Neural progenitor cell (in vitro differentiated cells): ENCODE measurements at regions not wholly inside any gene's neighbourhood (a gene's known extent, or its start where the extent isn't known, plus 50 kb on each side); places are given as distances from the start of the nearest gene placed in this dataset.

Experiments used
- DNase-seq: peaks from one replicate; pipeline ENCODE4 v3.0.0-alpha.2; 2016; ENCODE audit warnings: low spot score
- H2AFZ ChIP-seq: fragments of 200-600 bp; sonication (generic); replicated peaks from 2 replicates; pipeline ENCODE4 v1.6.1; 2016; ENCODE audit warnings: antibody characterized with exemption
- H3F3A ChIP-seq: fragments of 200-600 bp; sonication (generic); 2 replicates; pipeline ENCODE4 v1.6.1; 2016; ENCODE audit warnings: antibody characterized with exemption, low read depth
- H3K27ac ChIP-seq: fragments of 200-600 bp; sonication (generic); 2 replicates; pipeline ENCODE4 v1.5.1; 2016; ENCODE audit warnings: mild to moderate bottlenecking
- H3K27me3 ChIP-seq: fragments of 200-600 bp; sonication (generic); 2 replicates; pipeline ENCODE4 v1.6.1; 2016; ENCODE audit warnings: mild to moderate bottlenecking, moderate library complexity
- H3K36me3 ChIP-seq: fragments of 200-600 bp; sonication (generic); 2 replicates; pipeline ENCODE4 v1.5.1; 2016
- H3K4me1 ChIP-seq: fragments of 200-600 bp; sonication (generic); 2 replicates; pipeline ENCODE4 v1.6.1; 2016; ENCODE audit warnings: mixed run types
- H3K4me2 ChIP-seq: fragments of 200-600 bp; sonication (generic); 2 replicates; pipeline ENCODE4 v1.6.1; 2016
- H3K4me3 ChIP-seq: fragments of 200-600 bp; sonication (generic); 2 replicates; pipeline ENCODE4 v1.5.1; 2016
- H3K79me2 ChIP-seq: fragments of 200-600 bp; sonication (generic); 2 replicates; pipeline ENCODE4 v1.6.1; 2016; ENCODE audit warnings: low read depth
- H3K9ac ChIP-seq: fragments of 200-600 bp; sonication (generic); 2 replicates; pipeline ENCODE4 v1.6.1; 2016
- H3K9me3 ChIP-seq: fragments of 200-600 bp; sonication (generic); 2 replicates; pipeline ENCODE4 v1.5.1; 2016; ENCODE audit warnings: low read depth
- H4K20me1 ChIP-seq: fragments of 200-600 bp; sonication (generic); 2 replicates; pipeline ENCODE4 v1.6.1; 2016; ENCODE audit warnings: low read depth
- H3K27ac Mint-ChIP-seq: 3 replicates; pipeline ENCODE4 v1.8.0; 2021; ENCODE audit warnings: mixed read lengths
- H3K27me3 Mint-ChIP-seq: 2 replicates; pipeline ENCODE4 v1.8.0; 2022; ENCODE audit warnings: low read depth, mild to moderate bottlenecking, inconsistent platforms, moderate library complexity, mixed read lengths; ENCODE audit not compliant: insufficient read depth
- H3K36me3 Mint-ChIP-seq: 3 replicates; pipeline ENCODE4 v1.8.0; 2021; ENCODE audit warnings: mixed read lengths
- H3K4me1 Mint-ChIP-seq: 3 replicates; pipeline ENCODE4 v1.8.0; 2021; ENCODE audit warnings: mixed read lengths
- H3K4me3 Mint-ChIP-seq: 3 replicates; pipeline ENCODE4 v1.8.0; 2021; ENCODE audit warnings: mild to moderate bottlenecking, moderate library complexity, mixed read lengths
- H3K9me3 Mint-ChIP-seq: 3 replicates; pipeline ENCODE4 v1.8.0; 2020; ENCODE audit warnings: mixed read lengths
- CTCF ChIP-seq: fragments of 200-600 bp; sonication (generic); IDR thresholded peaks from 2 replicates; pipeline ENCODE4 v1.5.1; 2017; ENCODE audit warnings: antibody characterized with exemption, mild to moderate bottlenecking
- EZH2 ChIP-seq: fragments of 200-600 bp; sonication (generic); IDR thresholded peaks from 2 replicates; pipeline ENCODE4 v1.6.1; 2017; ENCODE audit warnings: antibody characterized with exemption, mild to moderate bottlenecking, moderate library complexity
- EZH2phosphoT487 ChIP-seq: fragments of 200-600 bp; sonication (generic); IDR thresholded peaks from 2 replicates; pipeline ENCODE4 v1.6.1; 2017; ENCODE audit warnings: antibody characterized with exemption

GRCh38 chr2:180564051-180564450, 416.4 kb upstream of the UBE2E3 start:
- Histone ChIP-seq H3K36me3 (no peaks in the 10 kb centered on the region), H3K9ac (no peak overlapping the region), H3K4me3 (no peak overlapping the region), H3K79me2 (no peaks in the 10 kb centered on the region), H4K20me1 (no peaks in the 10 kb centered on the region), H3K4me2 (no peak overlapping the region), H3K9me3 (no peaks in the 10 kb centered on the region), H2AFZ (no peak overlapping the region), H3K4me1 (no peaks in the 10 kb centered on the region), H3K27me3 (no peaks in the 10 kb centered on the region), H3K27ac (no peak overlapping the region), H3F3A (no peaks in the 10 kb centered on the region)
- DNase-seq = no peak
- H3K36me3 Mint-ChIP-seq = no peaks in the 10 kb centered on the region
- H3K9me3 Mint-ChIP-seq = no peaks in the 10 kb centered on the region
- no peak overlapping the region for H3K27ac Mint-ChIP-seq
- H3K4me3 Mint-ChIP-seq = no peak overlapping the region
- no peaks in the 10 kb centered on the region for H3K4me1 Mint-ChIP-seq
- H3K27me3 Mint-ChIP-seq = no peaks in the 10 kb centered on the region
- TF ChIP-seq CTCF = no peak
- no peak for TF ChIP-seq EZH2
- TF ChIP-seq EZH2phosphoT487 = no peak

DNA sequence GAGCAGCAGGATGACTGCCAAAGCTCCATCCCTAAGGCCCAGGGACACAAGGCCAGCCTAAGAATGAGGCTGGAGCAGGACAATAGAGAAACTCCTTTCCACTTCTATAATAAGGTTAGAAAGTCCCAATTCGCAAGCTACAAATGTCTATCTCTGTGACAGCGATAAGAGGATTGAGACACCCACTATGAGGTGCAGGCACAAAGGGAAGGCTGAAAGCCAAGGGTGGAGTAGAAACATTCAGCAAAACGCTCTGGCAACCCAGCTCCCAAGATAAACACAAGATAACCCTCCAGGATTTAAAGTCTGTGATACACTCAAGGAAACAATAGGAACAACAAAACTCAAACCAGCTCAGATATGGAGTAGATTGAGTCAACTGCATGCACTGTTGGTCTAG, 418.0 kb upstream of the UBE2E3 start:
- Histone ChIP-seq H3K4me3 (no peak overlapping the region), H3K27ac (no peak overlapping the region), H3K9ac (no peak overlapping the region), H3F3A (no peaks in the 10 kb centered on the region), H3K9me3 (no peaks in the 10 kb centered on the region), H3K27me3 (no peaks in the 10 kb centered on the region), H3K36me3 (no peaks in the 10 kb centered on the region), H3K4me1 (no peaks in the 10 kb centered on the region), H3K79me2 (no peaks in the 10 kb centered on the region), H3K4me2 (no peak overlapping the region), H4K20me1 (no peaks in the 10 kb centered on the region), H2AFZ (no peak overlapping the region)
- H3K27me3 Mint-ChIP-seq = no peaks in the 10 kb centered on the region
- H3K4me3 Mint-ChIP-seq = no peak overlapping the region
- no peak for TF ChIP-seq EZH2phosphoT487
- no peak for TF ChIP-seq CTCF
- TF ChIP-seq EZH2 = no peak
- H3K27ac Mint-ChIP-seq = no peak overlapping the region
- no peak for DNase-seq
- no peaks in the 10 kb centered on the region for H3K9me3 Mint-ChIP-seq
- H3K4me1 Mint-ChIP-seq = no peaks in the 10 kb centered on the region
- no peaks in the 10 kb centered on the region for H3K36me3 Mint-ChIP-seq

- Histone ChIP-seq H3K4me2 (no peak overlapping the region), H3K9ac (no peak overlapping the region), H2AFZ (no peak overlapping the region), H3K27me3 (no peaks in the 10 kb centered on the region), H3K4me3 (no peak overlapping the region), H3K36me3 (no peaks in the 10 kb centered on the region), H4K20me1 (no peaks in the 10 kb centered on the region), H3K9me3 (no peaks in the 10 kb centered on the region), H3K79me2 (no peaks in the 10 kb centered on the region), H3F3A (no peaks in the 10 kb centered on the region), H3K4me1 (no peaks in the 10 kb centered on the region), H3K27ac (no peak overlapping the region)
- Mint-ChIP-seq H3K36me3 (no peaks in the 10 kb centered on the region), H3K9me3 (peaks cover 2% of the 10 kb centered on the region), H3K4me1 (no peaks in the 10 kb centered on the region), H3K27me3 (no peaks in the 10 kb centered on the region), H3K4me3 (no peak overlapping the region), H3K27ac (no peak overlapping the region)
- no peak for TF ChIP-seq EZH2phosphoT487
- no peak for TF ChIP-seq EZH2
- TF ChIP-seq CTCF = no peak
- DNase-seq = no peak
Observed at GRCh38 chr2:180559771-180560170, 420.6 kb upstream of the UBE2E3 start.

DNA sequence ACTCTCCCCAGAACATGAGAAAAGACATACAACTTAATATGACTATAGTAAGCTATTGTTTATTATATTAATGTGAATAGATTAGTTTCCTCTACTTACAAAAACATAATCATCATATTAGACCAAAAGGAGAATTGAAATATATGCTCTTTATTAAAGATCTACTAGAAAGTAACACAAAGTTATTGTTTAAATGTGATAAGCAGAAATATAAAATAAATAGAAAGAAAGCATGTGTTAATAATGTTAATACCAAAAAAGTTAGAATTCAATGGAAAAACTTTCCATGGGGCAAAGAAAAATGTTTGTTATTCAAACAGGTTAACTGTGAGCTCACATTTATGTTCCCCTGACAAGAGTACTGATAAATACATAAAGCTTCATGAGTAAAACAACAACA, 421.4 kb upstream of the UBE2E3 start:
- Histone ChIP-seq H2AFZ (no peak overlapping the region), H3K36me3 (no peaks in the 10 kb centered on the region), H3K9ac (no peak overlapping the region), H3K9me3 (no peaks in the 10 kb centered on the region), H3K79me2 (no peaks in the 10 kb centered on the region), H3K27me3 (no peaks in the 10 kb centered on the region), H3K4me2 (no peak overlapping the region), H3K4me3 (no peak overlapping the region), H4K20me1 (no peaks in the 10 kb centered on the region), H3K4me1 (no peaks in the 10 kb centered on the region), H3F3A (no peaks in the 10 kb centered on the region), H3K27ac (no peak overlapping the region)
- no peak for TF ChIP-seq EZH2
- no peak for TF ChIP-seq CTCF
- no peak for TF ChIP-seq EZH2phosphoT487
- Mint-ChIP-seq H3K36me3 (no peaks in the 10 kb centered on the region), H3K4me3 (no peak overlapping the region), H3K4me1 (no peaks in the 10 kb centered on the region), H3K9me3 (peaks cover 2% of the 10 kb centered on the region), H3K27me3 (no peaks in the 10 kb centered on the region), H3K27ac (no peak overlapping the region)
- no peak for DNase-seq
